ENCODE measurements at regions not wholly inside any gene's neighbourhood (a gene's known extent, or its start where the extent isn't known, plus 50 kb on each side); places are given as distances from the start of the nearest gene placed in this dataset.

GRCh38 chr3:68290333-68290732 is 635.9 kb upstream of the SUCLG2 start:
- intact Hi-C loops (cut with DNase I), result no loop called here
- no peak for TF ChIP-seq CTCF (IDR thresholded peaks at IDR 0.05)
- no peak for TF ChIP-seq POLR2A (IDR thresholded peaks at IDR 0.05)
- Histone ChIP-seq H3K4me1 (no peaks in the 10 kb centered on the region), H3K27ac (no peak overlapping the region), H3K4me3 (no peak overlapping the region), H3K27me3 (no peaks in the 10 kb centered on the region), H3K36me3 (no peaks in the 10 kb centered on the region), H3K9me3 (no peaks in the 10 kb centered on the region)
- no peak for DNase-seq

GRCh38 chr3:68288085-68288484 is 633.7 kb upstream of the SUCLG2 start:
- intact Hi-C loops (cut with DNase I), result no loop called here
- H3K27me3 ChIP-seq, result no peaks in the 10 kb centered on the region
- H3K27ac ChIP-seq, result no peak overlapping the region
- H3K4me3 ChIP-seq, result no peak overlapping the region
- DNase-seq, result no peak
- no peaks in the 10 kb centered on the region for H3K4me1 ChIP-seq
- H3K36me3 ChIP-seq, result no peaks in the 10 kb centered on the region
- no peak for TF ChIP-seq CTCF (IDR thresholded peaks at IDR 0.05)
- TF ChIP-seq POLR2A (IDR thresholded peaks at IDR 0.05), result no peak
- 57 to 71% methylated on average over 8 of the region's 8 CpGs for WGBS, 2 donors
- H3K9me3 ChIP-seq, result no peaks in the 10 kb centered on the region

- Histone ChIP-seq H3K36me3 (no peaks in the 10 kb centered on the region), H3K27me3 (no peaks in the 10 kb centered on the region), H3K27ac (no peak overlapping the region), H3K4me3 (no peak overlapping the region), H3K9me3 (no peaks in the 10 kb centered on the region), H3K4me1 (no peaks in the 10 kb centered on the region)
- 60 to 72% methylated on average over 8 of the region's 8 CpGs for WGBS, 2 donors
- DNase-seq, result no peak
- intact Hi-C loops (cut with DNase I), result no loop called here
- TF ChIP-seq POLR2A (IDR thresholded peaks at IDR 0.05) (no peak), CTCF (IDR thresholded peaks at IDR 0.05) (no peak)
Observed at GRCh38 chr3:68287101-68287500, 632.7 kb upstream of the SUCLG2 start.

GRCh38 chr3:68274286-68274685 is 619.9 kb upstream of the SUCLG2 start:
- intact Hi-C loops (cut with DNase I), result no loop called here
- no peak for TF ChIP-seq CTCF (IDR thresholded peaks at IDR 0.05)
- TF ChIP-seq POLR2A (IDR thresholded peaks at IDR 0.05), result no peak
- 13 to 18% methylated on average over 1 of the region's 1 CpG for WGBS, 2 donors
- no peaks in the 10 kb centered on the region for H3K36me3 ChIP-seq
- H3K4me1 ChIP-seq, result no peaks in the 10 kb centered on the region
- H3K9me3 ChIP-seq, result no peaks in the 10 kb centered on the region
- DNase-seq, result no peak
- H3K27ac ChIP-seq, result no peak overlapping the region
- H3K4me3 ChIP-seq, result no peak overlapping the region
- no peaks in the 10 kb centered on the region for H3K27me3 ChIP-seq

GRCh38 chr3:68271145-68271544 is 616.7 kb upstream of the SUCLG2 start:
- no peaks in the 10 kb centered on the region for H3K27me3 ChIP-seq
- intact Hi-C loops (cut with DNase I), result no loop called here
- no peak for DNase-seq
- H3K4me1 ChIP-seq, result no peaks in the 10 kb centered on the region
- H3K36me3 ChIP-seq, result no peaks in the 10 kb centered on the region
- H3K27ac ChIP-seq, result no peak overlapping the region
- no peak overlapping the region for H3K4me3 ChIP-seq
- no peak for TF ChIP-seq CTCF (IDR thresholded peaks at IDR 0.05)
- no peak for TF ChIP-seq POLR2A (IDR thresholded peaks at IDR 0.05)
- H3K9me3 ChIP-seq, result no peaks in the 10 kb centered on the region
- 62 to 65% methylated on average over 2 of the region's 2 CpGs for WGBS, 2 donors
